ENCODE measurements at regions not wholly inside any gene's neighbourhood (a gene's known extent, or its start where the extent isn't known, plus 50 kb on each side); places are given as distances from the start of the nearest gene placed in this dataset.

DNA sequence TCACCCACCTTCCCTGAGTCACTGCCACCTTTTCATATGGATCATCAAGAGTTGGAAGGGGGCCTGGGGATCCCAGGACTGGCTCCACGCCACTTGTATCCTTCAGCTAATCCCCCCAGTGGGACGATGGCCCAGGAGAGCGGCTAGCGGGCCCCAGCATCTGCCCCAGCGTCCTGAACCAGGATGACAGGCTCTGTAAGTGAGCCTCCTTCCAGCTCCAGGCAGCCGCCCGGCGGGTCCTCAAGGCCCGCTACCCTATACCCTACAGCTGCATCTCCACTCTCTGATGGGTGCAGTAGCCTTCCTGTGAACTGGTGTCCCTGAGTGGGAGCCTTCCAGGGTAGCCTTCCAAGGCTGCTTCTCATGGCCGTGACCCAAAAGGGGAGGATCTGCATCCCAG is 183.1 kb downstream of the ATG4C start (continued):
- TF ChIP-seq, protein P1, sequence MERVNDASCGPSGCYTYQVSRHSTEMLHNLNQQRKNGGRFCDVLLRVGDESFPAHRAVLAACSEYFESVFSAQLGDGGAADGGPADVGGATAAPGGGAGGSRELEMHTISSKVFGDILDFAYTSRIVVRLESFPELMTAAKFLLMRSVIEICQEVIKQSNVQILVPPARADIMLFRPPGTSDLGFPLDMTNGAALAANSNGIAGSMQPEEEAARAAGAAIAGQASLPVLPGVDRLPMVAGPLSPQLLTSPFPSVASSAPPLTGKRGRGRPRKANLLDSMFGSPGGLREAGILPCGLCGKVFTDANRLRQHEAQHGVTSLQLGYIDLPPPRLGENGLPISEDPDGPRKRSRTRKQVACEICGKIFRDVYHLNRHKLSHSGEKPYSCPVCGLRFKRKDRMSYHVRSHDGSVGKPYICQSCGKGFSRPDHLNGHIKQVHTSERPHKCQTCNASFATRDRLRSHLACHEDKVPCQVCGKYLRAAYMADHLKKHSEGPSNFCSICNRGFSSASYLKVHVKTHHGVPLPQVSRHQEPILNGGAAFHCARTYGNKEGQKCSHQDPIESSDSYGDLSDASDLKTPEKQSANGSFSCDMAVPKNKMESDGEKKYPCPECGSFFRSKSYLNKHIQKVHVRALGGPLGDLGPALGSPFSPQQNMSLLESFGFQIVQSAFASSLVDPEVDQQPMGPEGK (CRISPR knock-in tag; IDR thresholded peaks at IDR 0.05; ENCODE audit: borderline replicate concordance) = no peak

DNA sequence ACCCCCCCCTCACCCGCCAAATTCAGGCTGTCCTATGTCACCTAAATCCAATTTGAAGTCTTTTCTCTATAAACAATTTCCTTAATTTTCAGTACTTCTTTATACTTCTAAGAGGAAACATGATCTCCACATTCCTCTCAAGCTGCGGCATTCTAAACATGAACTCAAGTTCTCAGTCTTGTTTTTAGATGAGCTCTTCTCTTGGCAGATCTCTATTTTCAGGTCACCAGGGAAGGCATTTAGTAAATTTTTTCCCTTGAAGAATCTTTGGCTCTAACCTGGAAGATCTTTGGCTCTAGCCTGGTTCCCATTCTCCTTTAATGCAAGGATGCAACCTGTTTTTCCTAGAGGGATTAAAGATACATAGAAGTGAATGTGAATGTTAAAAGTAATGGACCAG is 193.4 kb downstream of the ATG4C start:
- TF ChIP-seq PPARA (CRISPR knock-in tag; IDR thresholded peaks at IDR 0.05; ENCODE audit: borderline replicate concordance) = no peak
- TF ChIP-seq GLIS3 (CRISPR knock-in tag; IDR thresholded peaks at IDR 0.05) = no peak
- TF ChIP-seq, protein P2, sequence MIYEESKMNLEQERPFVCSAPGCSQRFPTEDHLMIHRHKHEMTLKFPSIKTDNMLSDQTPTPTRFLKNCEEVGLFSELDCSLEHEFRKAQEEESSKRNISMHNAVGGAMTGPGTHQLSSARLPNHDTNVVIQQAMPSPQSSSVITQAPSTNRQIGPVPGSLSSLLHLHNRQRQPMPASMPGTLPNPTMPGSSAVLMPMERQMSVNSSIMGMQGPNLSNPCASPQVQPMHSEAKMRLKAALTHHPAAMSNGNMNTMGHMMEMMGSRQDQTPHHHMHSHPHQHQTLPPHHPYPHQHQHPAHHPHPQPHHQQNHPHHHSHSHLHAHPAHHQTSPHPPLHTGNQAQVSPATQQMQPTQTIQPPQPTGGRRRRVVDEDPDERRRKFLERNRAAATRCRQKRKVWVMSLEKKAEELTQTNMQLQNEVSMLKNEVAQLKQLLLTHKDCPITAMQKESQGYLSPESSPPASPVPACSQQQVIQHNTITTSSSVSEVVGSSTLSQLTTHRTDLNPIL (CRISPR knock-in tag; IDR thresholded peaks at IDR 0.05; ENCODE audit: low read depth) = no peak
- no peak for TF ChIP-seq SNAI2 (CRISPR knock-in tag; IDR thresholded peaks at IDR 0.05)
- no peak for TF ChIP-seq ZC3H10 (CRISPR knock-in tag; IDR thresholded peaks at IDR 0.05)
- TF ChIP-seq, protein P3, sequence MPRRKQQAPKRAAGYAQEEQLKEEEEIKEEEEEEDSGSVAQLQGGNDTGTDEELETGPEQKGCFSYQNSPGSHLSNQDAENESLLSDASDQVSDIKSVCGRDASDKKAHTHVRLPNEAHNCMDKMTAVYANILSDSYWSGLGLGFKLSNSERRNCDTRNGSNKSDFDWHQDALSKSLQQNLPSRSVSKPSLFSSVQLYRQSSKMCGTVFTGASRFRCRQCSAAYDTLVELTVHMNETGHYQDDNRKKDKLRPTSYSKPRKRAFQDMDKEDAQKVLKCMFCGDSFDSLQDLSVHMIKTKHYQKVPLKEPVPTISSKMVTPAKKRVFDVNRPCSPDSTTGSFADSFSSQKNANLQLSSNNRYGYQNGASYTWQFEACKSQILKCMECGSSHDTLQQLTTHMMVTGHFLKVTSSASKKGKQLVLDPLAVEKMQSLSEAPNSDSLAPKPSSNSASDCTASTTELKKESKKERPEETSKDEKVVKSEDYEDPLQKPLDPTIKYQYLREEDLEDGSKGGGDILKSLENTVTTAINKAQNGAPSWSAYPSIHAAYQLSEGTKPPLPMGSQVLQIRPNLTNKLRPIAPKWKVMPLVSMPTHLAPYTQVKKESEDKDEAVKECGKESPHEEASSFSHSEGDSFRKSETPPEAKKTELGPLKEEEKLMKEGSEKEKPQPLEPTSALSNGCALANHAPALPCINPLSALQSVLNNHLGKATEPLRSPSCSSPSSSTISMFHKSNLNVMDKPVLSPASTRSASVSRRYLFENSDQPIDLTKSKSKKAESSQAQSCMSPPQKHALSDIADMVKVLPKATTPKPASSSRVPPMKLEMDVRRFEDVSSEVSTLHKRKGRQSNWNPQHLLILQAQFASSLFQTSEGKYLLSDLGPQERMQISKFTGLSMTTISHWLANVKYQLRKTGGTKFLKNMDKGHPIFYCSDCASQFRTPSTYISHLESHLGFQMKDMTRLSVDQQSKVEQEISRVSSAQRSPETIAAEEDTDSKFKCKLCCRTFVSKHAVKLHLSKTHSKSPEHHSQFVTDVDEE (CRISPR knock-in tag; IDR thresholded peaks at IDR 0.05) = no peak
- no peak for TF ChIP-seq RARB (CRISPR knock-in tag; IDR thresholded peaks at IDR 0.05)
- no peak for TF ChIP-seq ISL1 (CRISPR knock-in tag; IDR thresholded peaks at IDR 0.05)
- TF ChIP-seq ZNF565 (CRISPR knock-in tag; conservative IDR thresholded peaks at IDR 0.05; ENCODE audit: low read depth) = no peak
- ATAC-seq = no peak

DNA sequence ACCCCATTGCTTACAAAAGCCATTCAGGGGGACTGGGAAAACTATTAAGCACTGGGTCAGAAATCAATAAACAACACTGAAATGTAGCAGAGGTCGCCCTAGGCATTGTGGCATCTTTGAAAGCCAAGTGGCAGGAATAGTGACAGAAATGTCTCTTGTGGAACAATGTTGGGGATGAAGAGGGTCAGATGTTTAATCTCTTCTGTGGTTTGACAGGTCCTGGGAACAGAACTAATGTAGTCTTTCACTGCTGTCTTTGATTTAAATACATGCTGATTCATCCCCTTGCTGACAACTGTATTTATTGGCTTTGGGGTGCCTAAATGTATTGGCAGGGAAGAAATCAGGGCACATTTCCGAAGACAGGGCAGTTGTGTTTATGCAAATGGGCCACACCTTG is 194.8 kb downstream of the ATG4C start:
- no peak for ATAC-seq
- TF ChIP-seq RARB (CRISPR knock-in tag; IDR thresholded peaks at IDR 0.05) = no peak
- TF ChIP-seq, protein P4, sequence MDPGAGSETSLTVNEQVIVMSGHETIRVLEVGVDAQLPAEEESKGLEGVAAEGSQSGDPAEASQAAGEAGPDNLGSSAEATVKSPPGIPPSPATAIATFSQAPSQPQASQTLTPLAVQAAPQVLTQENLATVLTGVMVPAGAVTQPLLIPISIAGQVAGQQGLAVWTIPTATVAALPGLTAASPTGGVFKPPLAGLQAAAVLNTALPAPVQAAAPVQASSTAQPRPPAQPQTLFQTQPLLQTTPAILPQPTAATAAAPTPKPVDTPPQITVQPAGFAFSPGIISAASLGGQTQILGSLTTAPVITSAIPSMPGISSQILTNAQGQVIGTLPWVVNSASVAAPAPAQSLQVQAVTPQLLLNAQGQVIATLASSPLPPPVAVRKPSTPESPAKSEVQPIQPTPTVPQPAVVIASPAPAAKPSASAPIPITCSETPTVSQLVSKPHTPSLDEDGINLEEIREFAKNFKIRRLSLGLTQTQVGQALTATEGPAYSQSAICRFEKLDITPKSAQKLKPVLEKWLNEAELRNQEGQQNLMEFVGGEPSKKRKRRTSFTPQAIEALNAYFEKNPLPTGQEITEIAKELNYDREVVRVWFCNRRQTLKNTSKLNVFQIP (CRISPR knock-in tag; IDR thresholded peaks at IDR 0.05; ENCODE audit: borderline replicate concordance, low read depth) = no peak
- TF ChIP-seq ZNF565 (CRISPR knock-in tag; conservative IDR thresholded peaks at IDR 0.05; ENCODE audit: low read depth) = no peak
- TF ChIP-seq, protein P5, sequence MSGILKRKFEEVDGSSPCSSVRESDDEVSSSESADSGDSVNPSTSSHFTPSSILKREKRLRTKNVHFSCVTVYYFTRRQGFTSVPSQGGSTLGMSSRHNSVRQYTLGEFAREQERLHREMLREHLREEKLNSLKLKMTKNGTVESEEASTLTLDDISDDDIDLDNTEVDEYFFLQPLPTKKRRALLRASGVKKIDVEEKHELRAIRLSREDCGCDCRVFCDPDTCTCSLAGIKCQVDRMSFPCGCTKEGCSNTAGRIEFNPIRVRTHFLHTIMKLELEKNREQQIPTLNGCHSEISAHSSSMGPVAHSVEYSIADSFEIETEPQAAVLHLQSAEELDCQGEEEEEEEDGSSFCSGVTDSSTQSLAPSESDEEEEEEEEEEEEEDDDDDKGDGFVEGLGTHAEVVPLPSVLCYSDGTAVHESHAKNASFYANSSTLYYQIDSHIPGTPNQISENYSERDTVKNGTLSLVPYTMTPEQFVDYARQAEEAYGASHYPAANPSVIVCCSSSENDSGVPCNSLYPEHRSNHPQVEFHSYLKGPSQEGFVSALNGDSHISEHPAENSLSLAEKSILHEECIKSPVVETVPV (CRISPR knock-in tag; IDR thresholded peaks at IDR 0.05) = no peak
- TF ChIP-seq ZC3H10 (CRISPR knock-in tag; IDR thresholded peaks at IDR 0.05) = no peak
- TF ChIP-seq PPARA (CRISPR knock-in tag; IDR thresholded peaks at IDR 0.05; ENCODE audit: borderline replicate concordance) = no peak
- TF ChIP-seq, protein P3 (CRISPR knock-in tag; IDR thresholded peaks at IDR 0.05) = no peak
- TF ChIP-seq, protein P2 (CRISPR knock-in tag; IDR thresholded peaks at IDR 0.05; ENCODE audit: low read depth) = no peak
- no peak for TF ChIP-seq ZFP30 (CRISPR knock-in tag; IDR thresholded peaks at IDR 0.05)
- TF ChIP-seq ZFP3 (CRISPR knock-in tag; IDR thresholded peaks at IDR 0.05) = no peak
- no peak for TF ChIP-seq GLIS3 (CRISPR knock-in tag; IDR thresholded peaks at IDR 0.05)
